NCI-H526 (cell line): ENCODE measurements at regions not wholly inside any gene's neighbourhood (a gene's known extent, or its start where the extent isn't known, plus 50 kb on each side); places are given as distances from the start of the nearest gene placed in this dataset.

ENCODE experiments used
- DNase-seq, 2 experiments: peaks; one replicate each; lab custom pipeline; 2025; lab: John Stamatoyannopoulos, UW

DNA sequence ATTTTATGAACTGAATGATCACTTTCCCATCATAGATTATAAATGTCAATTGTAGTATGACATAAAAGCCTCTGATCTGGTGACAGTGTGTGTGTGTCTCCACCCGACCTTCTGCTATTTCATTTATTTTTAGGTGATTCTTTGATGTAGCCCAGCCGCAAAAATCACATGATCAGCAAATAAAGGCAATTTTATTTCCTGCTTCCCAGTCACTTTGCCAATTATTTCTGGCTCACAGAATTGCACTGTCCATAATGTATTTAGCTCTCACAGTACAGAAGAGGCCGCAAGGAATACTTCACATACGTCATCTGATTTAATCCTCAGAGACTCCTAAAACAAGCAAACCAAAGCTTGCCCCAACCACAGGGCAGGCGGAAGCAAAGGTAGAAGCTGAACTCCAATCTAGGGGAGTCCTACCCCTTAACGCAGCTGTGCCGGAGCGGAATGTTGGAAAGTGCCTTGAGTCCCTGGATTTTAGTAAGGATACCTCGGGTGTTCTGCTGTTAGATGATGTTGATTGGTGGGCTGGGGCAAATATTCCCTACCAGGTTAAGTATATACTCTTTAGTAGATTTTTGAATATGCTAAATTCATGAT, 384.0 kb upstream of the IRX4 start:
- DNase-seq = no peak

DNA sequence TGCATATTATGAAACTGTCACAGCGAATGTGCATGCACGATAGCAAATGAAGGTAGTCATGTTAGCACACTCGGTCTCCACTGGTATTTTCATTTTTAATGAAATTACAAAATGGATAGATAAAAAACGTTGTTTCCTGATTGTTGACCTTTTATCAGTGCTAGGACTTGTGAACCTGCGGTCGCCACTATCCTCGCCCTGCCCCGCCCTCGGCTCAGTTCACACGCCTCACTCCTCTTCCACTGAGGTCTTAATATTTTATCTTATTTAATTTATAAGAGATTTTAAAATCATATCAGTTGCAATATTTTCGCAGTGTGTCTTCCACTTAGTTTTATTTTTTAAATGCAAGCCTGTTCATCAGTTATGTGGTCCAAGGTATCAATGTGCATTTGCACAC, 382.6 kb upstream of the IRX4 start:
- DNase-seq = no peak

DNA sequence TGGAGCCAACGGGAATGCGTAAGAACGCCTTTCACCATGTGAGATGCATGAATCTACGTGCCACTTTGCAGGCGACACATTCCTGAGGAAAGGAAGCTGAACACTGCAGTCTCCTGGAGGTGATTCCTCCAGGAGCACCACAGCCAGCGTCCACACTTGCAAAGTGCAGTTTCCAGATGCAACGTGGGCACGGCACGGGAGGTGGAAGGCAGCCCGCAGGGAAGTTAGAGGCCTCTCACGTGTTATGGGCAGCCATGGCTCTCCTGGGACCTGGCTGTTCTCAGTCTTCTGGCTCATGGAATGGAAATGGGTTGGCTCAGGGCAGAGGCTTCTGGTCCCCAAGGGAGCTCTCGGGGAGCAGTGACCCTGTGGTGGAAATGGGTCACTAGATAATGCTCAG, 381.0 kb upstream of the IRX4 start:
- DNase-seq = no peak

DNA sequence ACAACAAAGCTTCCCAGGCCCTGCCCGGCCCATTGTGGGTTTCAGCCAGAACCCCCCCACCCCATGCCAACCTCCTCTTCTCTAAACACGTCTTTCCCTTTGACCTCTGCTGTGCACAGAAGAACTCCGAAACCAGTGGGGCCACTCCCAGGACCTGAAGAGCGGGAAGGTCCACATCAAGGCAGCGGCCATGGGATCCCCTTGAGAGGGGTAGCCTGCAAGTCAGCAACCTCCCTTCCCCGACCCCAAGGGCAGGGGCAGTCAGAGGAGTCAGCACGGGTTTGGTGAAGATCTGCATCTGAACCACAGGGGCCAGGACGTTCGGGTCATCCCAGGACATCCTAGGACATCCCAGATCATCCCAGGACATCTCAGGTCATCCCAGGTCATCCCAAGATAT, 379.9 kb upstream of the IRX4 start:
- DNase-seq = no peak

DNA sequence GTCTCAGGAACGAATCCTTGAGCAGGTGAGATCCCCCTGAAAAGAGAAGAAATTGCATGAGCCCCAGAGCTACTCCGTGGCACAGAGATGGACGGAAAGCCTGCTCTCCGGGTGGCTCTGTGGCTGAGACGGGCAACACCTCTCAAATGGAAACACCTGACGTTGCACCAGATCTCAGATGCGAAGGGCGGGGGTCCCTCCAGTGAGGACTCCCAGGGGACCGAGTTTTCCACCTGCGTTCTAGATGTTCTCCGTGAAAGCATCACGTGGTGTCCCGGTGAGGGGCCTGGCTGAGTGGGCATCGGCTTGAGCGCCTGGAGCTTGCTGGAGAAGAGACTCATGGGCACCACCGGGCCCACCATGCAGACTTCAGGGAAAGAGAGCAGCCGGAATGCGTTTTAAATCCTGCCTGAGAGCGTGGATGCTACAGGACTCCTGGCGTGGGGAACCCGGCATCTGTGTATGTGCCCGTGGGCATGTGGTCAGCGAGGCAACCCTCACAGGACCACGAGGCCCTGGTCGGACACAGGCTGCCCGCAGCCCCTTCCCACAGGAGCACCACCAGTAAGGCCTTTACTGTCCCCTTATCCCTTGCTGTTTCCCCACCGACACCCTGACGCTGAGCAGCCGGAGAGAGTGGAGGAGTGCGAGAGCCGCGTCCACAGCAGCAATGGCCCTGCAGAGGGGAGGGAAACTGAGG, 378.4 kb upstream of the IRX4 start:
- no peak for DNase-seq

DNA sequence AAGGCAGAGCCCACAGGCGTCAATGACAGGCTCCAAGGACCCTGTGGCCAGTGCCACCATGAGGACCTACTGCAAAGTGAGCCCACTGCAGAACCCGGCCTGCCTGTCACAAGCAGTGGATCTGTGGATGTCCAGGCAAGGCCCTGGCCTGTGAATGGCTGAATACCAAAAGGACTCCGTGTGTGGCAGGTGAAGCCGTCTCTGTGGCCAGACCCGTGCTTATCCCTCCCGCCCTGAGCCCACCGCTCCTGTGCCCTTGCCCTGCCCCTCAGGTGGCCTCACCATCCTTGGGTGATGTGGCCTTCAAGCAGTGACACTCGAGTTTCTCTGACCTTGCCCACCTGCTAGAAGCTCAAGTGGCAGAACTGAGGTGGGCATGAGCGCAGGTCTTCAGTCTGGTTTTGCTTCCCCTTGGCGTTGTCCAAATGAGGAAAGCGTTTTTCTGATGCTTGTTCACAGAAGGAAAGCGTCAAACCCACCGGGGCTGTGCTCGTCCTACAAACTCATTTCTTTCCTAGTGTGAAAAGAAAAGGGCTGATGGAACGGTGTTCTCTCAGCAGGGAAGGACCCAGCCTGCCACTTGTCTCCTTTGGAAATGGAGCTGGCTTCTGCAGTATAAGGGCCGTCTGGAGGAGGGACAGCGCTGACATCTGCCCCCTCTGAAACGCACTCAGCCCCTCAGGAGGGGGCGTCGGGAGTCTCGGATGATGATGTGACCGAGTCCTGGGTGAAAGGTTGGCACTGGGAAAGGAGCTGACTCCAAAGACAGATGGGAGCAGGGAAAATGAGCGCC, 377.7 kb upstream of the IRX4 start:
- no peak for DNase-seq

DNA sequence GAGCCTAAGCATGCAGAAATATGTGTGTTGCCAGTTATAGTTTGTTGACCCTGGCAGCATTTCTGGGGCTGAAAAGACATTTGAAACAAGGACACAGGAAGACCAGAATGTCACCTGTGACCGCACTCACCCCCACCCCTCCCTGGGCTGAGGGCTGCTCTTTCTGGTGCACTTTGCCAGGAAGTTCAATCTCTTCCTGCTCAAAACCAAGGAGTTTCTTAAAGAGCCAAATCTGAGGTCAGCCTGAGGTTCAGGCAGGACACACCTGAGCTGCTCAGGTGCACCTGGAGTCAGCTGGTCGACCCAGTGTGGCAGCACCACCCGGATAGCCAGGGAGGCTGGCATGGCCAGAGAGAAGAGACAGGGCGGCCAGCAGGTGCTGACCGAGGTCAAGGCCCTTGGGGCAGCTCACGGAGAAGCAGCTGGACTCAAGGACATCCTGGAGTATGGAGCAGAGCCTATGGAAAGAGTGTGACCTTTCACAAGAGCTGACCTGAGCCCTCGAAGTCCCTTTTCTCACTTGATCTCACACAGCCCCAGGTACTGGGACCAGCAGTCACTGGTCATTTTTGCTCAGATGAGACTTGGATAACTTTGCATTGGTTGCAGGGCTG, 376.9 kb upstream of the IRX4 start:
- no peak for DNase-seq

DNA sequence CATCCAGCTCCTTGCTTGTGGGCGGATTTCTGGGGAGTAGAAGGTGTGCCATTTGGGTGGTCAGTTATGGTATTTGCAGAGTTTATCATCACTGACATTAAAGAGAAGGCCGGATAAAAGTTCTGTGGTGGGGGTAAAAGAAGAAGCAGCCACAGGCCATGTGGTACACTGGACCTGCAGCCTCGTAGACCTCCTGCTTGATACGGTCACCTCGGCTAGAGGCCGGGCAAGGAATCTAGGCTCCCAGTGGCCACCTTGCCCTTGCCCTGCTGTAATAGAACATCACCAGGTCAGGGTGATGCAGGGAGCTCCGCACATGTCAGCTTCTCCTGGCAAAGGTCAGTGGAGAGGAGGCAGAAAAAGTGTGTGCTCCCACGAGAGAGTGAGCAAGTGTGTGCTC, 376.1 kb upstream of the IRX4 start:
- no peak for DNase-seq

DNA sequence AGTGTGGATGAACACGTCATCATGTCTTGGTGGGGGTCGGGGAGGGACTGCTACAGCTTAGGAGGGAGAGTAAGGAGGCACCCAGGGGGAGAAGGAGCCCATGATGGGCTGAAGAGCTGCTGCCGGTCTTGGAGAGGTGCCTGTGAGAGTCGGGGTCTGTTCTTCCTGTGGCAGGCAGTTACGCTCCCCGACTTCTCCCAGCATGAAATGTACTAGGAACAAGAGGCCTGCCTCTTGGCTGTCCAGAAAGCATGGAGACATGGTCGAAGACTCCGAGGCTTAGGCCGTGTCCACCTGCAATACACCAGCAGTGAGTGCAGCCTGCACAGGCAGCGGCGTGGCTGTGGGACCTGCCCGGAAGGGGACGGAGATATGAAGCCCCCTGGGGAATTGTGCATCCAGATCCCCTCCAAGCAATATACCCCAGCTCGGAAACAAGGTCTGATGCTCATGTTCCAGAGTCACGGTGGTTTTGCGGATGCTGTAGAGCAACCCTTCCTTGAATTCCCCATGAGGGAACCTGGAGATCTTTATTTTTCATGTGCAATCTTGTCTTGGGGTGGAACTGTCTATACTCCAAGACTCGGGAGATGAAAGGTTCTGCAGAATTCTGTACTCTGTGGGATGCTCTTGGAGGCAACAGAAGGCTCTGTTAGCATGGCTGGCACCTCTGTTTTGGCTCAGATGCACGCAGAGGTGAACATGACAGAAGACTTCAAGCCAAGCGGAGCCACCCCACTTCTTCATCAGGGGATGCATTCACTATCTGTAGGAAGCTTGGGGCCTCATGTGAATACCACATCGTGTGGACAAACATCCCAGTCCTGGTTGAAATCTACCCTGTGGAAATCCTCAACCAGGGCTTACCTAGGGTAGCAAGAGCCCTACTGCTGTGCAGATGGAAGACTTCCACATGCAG, 374.9 kb upstream of the IRX4 start:
- DNase-seq = no peak

DNA sequence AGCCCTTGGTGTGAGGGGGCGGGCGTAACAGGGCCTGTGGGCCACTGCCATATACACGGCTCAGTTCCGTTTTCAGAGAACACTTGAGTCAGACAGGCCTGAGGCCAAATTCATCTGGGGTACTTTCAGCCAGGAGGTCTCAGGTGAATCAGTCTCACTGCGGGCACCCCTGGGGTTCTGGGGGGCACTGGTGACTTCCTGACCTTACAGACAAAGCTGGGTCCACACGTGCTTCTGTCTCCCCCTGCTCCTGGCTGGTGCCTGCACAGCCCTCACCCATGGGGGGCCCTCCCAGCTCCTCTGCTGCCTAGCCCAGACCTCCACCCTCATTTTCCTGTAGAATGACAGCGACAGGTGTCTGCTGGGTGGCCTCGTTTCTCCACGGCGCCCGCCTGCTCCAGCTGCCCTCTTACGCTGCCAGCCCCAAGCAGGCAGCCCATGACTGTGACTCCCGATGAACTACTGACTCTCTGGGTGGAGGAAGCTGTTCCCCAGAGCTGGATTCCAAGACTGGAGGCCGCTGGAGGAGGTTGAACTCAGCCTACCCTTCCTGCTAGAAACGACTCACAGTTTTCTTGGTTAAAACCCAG, 374.1 kb upstream of the IRX4 start:
- DNase-seq = no peak

DNA sequence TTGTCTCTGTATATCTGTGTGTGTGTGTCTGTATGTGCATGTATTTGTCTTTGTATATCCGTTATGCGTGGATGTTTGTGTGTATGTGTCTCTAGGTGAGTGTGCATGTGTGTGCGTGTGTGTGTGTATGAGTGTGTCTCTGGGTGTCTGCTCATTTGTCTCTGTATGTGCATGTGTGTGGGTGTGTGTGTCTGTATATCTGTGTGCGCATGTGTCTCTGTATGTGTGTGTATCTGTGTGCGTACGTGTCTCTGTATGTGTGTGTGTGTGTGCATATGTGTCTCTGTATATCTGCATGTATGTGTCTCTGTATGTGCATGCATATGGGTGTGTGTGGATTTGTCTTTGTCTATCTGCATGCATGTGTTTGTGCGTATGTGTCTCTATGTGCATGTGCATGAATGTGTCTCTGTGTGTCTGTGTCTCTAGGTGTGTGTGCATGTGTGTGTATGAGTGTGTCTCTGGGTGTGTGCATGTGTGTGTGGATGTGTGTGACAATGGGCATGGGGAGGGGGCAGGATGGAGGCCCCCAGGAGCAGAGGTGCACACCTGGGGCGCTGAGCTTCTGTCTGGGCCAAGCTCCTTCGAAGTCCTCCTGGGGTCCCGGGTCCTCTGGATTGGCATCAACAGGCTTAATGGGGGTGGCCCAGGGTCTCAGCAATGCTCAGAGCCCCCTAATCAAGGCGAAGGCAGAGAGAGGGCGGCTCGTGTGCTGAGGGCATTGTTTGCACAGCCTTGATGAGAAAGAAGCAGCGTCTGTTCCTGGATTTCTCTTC, 373.4 kb upstream of the IRX4 start:
- DNase-seq = no peak

DNA sequence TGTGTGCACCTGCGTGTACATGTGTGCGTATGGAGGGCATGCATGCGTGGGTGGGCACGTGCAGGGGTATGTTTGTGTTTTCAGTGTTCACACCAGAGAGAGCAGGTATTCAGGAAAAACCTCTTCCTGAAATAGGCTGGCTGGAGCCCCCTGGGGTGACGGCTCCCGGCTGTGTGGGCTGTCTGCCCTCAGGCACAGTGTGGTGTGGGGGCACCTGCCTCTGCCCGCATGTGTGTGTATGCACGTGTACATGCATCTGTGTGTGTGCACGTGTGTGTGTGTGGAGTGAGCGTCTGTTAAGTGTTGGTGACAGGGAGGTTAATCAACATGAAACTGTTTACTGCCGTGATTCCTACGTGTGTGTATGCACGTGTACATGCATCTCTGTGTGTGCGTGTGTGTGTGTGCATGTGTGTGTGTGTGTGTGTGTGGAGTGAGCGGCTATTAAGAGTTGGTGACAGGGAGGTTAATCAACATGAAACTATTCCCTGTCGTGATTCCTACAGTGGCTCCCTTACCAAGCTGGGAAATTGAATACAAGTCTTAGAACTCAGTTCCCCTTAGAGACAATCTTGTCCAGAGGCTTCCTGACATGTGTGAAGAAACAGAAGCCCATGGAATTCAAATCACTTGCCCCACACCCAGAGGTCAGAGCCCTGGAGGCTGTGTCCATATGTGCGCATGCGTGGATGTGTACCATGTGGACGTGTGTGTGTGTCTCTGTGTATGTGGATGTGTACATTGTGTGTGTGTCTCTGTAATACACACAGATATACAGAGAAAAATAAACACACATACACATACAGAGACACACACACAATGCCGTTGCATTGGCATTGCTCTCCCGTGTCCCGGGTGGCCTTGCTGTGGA, 372.4 kb upstream of the IRX4 start:
- no peak for DNase-seq

DNA sequence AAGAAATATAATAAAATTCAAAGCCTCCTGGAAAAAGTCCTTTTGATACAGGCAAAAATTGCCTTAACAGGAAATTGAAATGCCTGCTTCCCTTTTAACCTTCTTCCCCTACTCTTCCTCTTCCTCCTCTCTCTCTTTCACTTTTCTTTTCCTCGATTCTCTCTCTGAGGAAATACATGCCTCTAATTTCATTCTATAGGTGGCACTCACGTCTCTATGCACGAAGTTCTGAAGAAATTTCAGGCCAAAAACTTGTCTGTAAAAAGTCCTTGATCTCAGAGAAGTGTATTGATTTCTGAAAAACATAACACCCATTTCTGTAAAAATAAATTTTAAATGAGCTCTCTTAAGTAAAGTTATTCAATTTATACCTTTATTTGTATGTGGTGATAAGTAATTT, 371.7 kb upstream of the IRX4 start:
- no peak for DNase-seq

DNA sequence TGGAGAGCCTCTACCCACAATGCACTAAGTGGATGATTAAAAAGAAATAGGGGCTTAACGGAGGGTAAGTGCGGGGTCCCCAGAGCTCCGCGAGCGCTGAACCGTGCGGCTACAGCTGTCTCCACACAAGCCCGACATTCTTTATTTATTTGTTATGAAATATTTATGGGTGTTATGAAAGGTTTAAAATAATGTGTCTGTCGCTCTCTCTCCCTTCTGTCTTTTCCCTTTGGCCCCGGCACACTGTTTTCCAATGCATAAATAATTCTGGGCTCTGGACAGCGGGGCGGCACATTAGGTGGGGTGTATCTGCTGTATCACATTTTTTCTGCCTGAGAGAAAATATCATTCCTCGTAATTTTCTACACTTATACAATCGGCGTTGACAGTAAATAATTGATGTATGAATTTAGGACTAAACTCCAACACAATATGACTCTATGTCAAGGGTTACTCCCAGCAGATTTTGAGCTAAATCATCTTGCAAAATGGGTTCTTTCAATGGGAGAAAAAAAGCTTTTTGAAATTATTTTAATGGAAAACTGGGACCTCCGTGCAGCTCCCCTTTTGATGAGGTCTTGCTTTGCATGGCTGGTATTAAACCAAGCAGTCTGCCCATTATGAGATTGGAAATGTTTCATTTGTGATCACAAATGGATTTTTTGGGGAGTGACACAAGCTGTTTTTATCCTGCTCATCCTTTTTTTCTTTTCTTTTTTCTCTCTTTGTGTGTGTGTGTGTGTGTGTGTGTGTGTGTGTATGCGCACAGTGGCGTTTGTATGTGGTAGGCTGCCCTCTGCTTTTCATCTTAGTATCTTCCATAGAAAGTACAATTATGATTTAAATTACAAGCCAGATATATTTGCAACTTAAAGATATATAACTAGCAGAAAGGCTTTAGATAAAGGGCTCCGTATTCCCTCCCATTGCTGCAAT, 370.6 kb upstream of the IRX4 start:
- no peak for DNase-seq

DNA sequence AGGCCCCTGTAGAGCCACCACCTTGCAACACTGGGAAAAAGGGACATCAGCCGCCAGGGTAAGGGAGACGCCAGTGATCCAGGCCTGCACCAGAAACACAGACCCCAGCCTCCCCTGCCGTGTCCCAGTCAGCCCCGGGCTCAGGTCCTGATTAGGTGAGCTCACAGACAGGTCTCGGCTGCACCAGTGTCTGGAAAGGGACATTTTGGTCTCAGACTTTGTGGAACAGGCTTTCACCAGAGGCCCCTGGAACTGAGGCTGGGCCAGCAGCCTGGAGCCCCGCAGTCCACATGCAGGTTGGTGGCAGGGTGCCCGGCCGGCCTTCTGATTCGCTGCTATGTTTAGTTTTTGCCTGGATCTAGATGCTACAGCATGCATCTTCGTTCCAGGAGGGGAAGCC, 369.0 kb upstream of the IRX4 start:
- DNase-seq = no peak

DNA sequence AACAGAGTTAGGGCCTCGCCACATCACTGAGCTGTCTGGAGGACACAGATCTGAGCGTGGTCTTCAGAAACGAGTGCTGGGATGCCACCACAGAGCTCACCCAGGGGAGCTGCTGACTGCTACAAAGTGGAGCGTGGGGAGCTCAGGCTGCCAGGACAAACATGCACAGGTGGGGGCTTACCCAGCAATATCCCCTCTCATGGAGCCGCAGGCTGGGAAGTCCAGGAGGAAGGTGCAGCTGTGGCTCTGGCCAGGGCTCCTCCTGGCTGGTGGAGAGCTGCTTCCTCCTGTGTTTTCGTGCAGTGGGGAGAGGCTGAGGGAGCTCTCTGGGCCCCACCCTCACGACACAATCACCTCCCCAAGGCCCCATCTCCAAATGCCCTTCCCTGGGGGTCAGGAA, 368.6 kb upstream of the IRX4 start:
- DNase-seq = no peak

DNA sequence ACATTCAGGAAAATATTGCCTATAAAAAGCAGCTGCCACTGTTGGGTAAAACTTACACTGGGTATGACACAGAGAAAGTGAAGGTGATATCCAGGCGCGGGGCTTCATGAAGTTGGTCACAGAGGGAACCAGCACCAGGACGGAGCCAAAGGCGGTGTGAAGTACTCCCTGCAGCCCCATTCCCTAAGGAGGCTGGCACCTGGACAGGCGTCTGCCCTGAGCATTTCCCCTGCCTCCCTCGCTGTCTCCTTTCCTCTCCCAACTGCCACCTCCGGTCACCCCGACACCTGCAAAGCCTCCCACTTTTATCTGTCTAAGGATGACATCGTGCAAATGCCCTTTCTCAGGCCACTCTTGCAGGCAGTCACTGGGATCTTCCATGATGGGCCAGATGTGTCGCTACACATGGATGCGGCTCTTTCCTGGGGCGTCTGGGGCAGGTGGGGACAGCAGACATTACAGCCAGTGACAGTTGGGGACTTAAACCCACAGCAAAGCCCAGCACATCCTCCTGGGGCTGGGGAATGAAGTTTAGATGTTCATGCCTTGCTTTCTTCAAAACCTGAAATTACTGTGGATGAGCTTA, 367.7 kb upstream of the IRX4 start:
- DNase-seq = no peak

DNA sequence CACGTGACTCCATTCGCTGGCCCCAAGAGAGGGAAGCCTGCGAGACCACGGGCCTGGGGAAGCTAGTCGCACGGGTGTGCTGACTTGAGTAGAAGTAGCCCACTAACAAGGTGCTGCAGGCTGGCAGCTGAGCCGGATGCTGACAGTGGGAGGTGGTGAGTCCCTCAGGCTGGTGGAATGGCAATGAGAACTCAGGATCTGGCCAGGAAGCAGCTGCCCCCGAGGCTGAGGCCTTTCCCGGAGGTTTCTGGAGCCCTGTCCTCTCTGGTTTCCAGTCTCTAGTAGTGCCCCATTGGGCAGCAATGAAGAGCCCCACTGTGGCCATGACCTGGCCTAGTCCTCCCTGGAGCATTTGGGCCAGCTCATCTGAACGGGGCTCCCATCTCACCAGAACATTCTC, 366.7 kb upstream of the IRX4 start:
- DNase-seq = no peak
